K562 (cell line): ENCODE measurements at regions not wholly inside any gene's neighbourhood (a gene's known extent, or its start where the extent isn't known, plus 50 kb on each side); places are given as distances from the start of the nearest gene placed in this dataset.

Experiments used
- ATAC-seq: fragments of 200-7000 bp; cut with Tn5 transposase; 3 replicates; pipeline ENCODE4 v1.9.1; 2020; ENCODE audit warnings: moderate library complexity
- BruUV-seq: library from RNA; stranded (reverse); fragments of 400-500 nt; replicated peaks from 2 replicates; lab custom pipeline; 2021; lab: Mats Ljungman, UMichigan
- CTCF ChIA-PET: fragments of 300-600 bp; formaldehyde crosslinking; extraction: SDS; loops from one replicate; lab custom pipeline; 2021; ENCODE audit warnings: low intra/inter-chr PET ratio; lab: Yijun Ruan, JAX
- POLR2A ChIA-PET: fragments of 300-600, 350-650 bp; sonication (Branson Sonifier 250); formaldehyde crosslinking; extraction: SDS; loops from one replicate; lab custom pipeline; 2021; ENCODE audit warnings: antibody characterized with exemption, inconsistent platforms; lab: Yijun Ruan, JAX
- DNase-seq, 4 experiments: peaks; one replicate each; pipeline versions ENCODE4 v3.0.0 to v3.0.0-alpha.2; 2011 to 2018; ENCODE audit warnings: low spot score in 3 of 4, mixed read lengths in 3 of 4; ENCODE audit errors: extremely low read depth in 1 of 4
- FAIRE-seq: peaks from 2 replicates; lab custom pipeline; 2011; peaks lifted over from hg19 to GRCh38; lab: Jason Lieb, UNC
- H2AFZ ChIP-seq: 2 replicates; pipeline ENCODE4 v1.6.0; 2011; ENCODE audit warnings: low read depth, low read length, control low read depth, inconsistent platforms
- H3K27ac ChIP-seq: fragments of 200-600 bp; 3 replicates; pipeline ENCODE4 v1.8.0; 2011; ENCODE audit warnings: low read depth, mild to moderate bottlenecking, control low read depth, inconsistent platforms, low read length, moderate library complexity, mixed read lengths; ENCODE audit errors: extremely low read depth
- H3K27me3 ChIP-seq, 2 experiments: fragments of 300-600 bp in 1 of 2; 2 replicates in 1 of 2; 3 replicates in 1 of 2; pipeline versions ENCODE4 v1.6.0 to v1.8.0; 2011; ENCODE audit warnings: inconsistent platforms in 2 of 2, low read length in 2 of 2, mild to moderate bottlenecking in 1 of 2, mixed read lengths in 1 of 2, moderate library complexity in 1 of 2; ENCODE audit not compliant: control insufficient read depth in 2 of 2, insufficient read depth in 2 of 2
- H3K36me3 ChIP-seq: fragments of 300-600 bp; 3 replicates; pipeline ENCODE4 v1.8.0; 2011; ENCODE audit warnings: mild to moderate bottlenecking, low read length, inconsistent platforms; ENCODE audit not compliant: control insufficient read depth, insufficient read depth
- H3K4me1 ChIP-seq, 2 experiments: fragments of 200-600 bp in 1 of 2; replicated peaks in 1 of 2; 2 replicates in 1 of 2; 3 replicates in 1 of 2; pipeline versions ENCODE4 v1.5.1 to v1.8.0; 2011; ENCODE audit warnings: inconsistent platforms in 2 of 2, low read length in 2 of 2, mild to moderate bottlenecking in 1 of 2, mixed read lengths in 1 of 2, moderate library complexity in 1 of 2; ENCODE audit not compliant: control insufficient read depth in 2 of 2, insufficient read depth in 2 of 2
- H3K4me2 ChIP-seq: 2 replicates; pipeline ENCODE4 v1.6.1; 2011; ENCODE audit warnings: low read length, control low read depth, inconsistent platforms, mixed read lengths; ENCODE audit not compliant: insufficient read depth
- H3K4me3 ChIP-seq: fragments of 200-600 bp; sonication (generic), shearing (Covaris generic); 2 replicates; pipeline ENCODE4 v1.5.1; 2016; ENCODE audit warnings: control low read depth, inconsistent platforms
- H3K79me2 ChIP-seq: fragments of 200-600 bp; 3 replicates; pipeline ENCODE4 v1.8.0; 2011; ENCODE audit warnings: low read length, inconsistent platforms; ENCODE audit not compliant: control insufficient read depth, insufficient read depth
- H3K9ac ChIP-seq, 2 experiments: 2 replicates each; pipeline versions ENCODE4 v1.6.0 to v1.6.1; 2011; ENCODE audit warnings: low read depth in 2 of 2, low read length in 2 of 2, control low read depth in 1 of 2, inconsistent platforms in 1 of 2, mild to moderate bottlenecking in 1 of 2, mixed read lengths in 1 of 2; ENCODE audit not compliant: insufficient read depth in 1 of 2
- H3K9me1 ChIP-seq: one replicate; pipeline ENCODE4 v1.6.0; 2011; ENCODE audit warnings: inconsistent platforms, mild to moderate bottlenecking, low read length, moderate library complexity; ENCODE audit not compliant: control insufficient read depth, insufficient read depth
- H3K9me3 ChIP-seq: replicated peaks from 2 replicates; pipeline ENCODE4 v1.5.1; 2011; ENCODE audit warnings: low read depth, low read length, inconsistent platforms; ENCODE audit not compliant: control insufficient read depth, insufficient read depth
- H4K20me1 ChIP-seq: replicated peaks from 2 replicates; pipeline ENCODE4 v1.6.1; 2011; ENCODE audit warnings: low read length, inconsistent platforms, mixed read lengths; ENCODE audit not compliant: control insufficient read depth, insufficient read depth
- AFF1 ChIP-seq, 2 experiments: fragments of 450-650 bp; IDR thresholded peaks; 2 replicates each; pipeline ENCODE4 v1.6.1; 2018; ENCODE audit warnings: mild to moderate bottlenecking in 2 of 2, low read depth in 1 of 2; ENCODE audit not compliant: partially characterized antibody in 2 of 2
- HCFC1 ChIP-seq: IDR thresholded peaks from 2 replicates; pipeline ENCODE4 v1.6.1; 2012; ENCODE audit warnings: low read depth, low read length, improper control_type of control experiment
- HNRNPLL ChIP-seq: fragments of 200-400 bp; formaldehyde crosslinking; IDR thresholded peaks from 2 replicates; pipeline ENCODE4 v1.6.1; 2017; ENCODE audit warnings: low read length, low read depth, mild to moderate bottlenecking; ENCODE audit not compliant: poor library complexity, severe bottlenecking
- MECOM ChIP-seq: fragments of 250-450 bp; sonication (Bioruptor Pico); IDR thresholded peaks from 2 replicates; pipeline ENCODE4 v1.8.0; 2022; ENCODE audit warnings: inconsistent platforms
- NFIC ChIP-seq: fragments of 450-650 bp; IDR thresholded peaks from 2 replicates; pipeline ENCODE4 v1.6.1; 2017; ENCODE audit warnings: mild to moderate bottlenecking, inconsistent platforms
- PURB ChIP-seq: sonication (generic); formaldehyde crosslinking; IDR thresholded peaks from 2 replicates; pipeline ENCODE4 v1.9.0; 2021; ENCODE audit warnings: low read depth, mild to moderate bottlenecking, missing genetic modification reagents
- SMARCA4 ChIP-seq: fragments of 450-650 bp; IDR thresholded peaks from 2 replicates; pipeline ENCODE4 v1.6.1; 2016
- SRSF3 ChIP-seq: fragments of 200-400 bp; formaldehyde crosslinking; IDR thresholded peaks from 2 replicates; pipeline ENCODE4 v1.6.1; 2016; ENCODE audit warnings: mild to moderate bottlenecking, low read length, moderate library complexity; ENCODE audit not compliant: insufficient read depth
- U2AF2 ChIP-seq: fragments of 200-400 bp; formaldehyde crosslinking; optimal IDR thresholded peaks from 2 replicates; pipeline ENCODE3; 2017; ENCODE audit warnings: low read depth, mild to moderate bottlenecking, low read length
- XRCC4 ChIP-seq: IDR thresholded peaks from one replicate; pipeline ENCODE4 v1.6.1; 2011; ENCODE audit not compliant: insufficient read depth, insufficient read length; ENCODE audit errors: extremely low read depth
- ZBTB49 ChIP-seq: sonication (generic); formaldehyde crosslinking; IDR thresholded peaks from 2 replicates; pipeline ENCODE4 v1.8.0; 2022; ENCODE audit warnings: missing genetic modification reagents, mild to moderate bottlenecking, borderline replicate concordance
- ZNF124 ChIP-seq: sonication (generic); formaldehyde crosslinking; IDR thresholded peaks from 2 replicates; pipeline ENCODE4 v1.8.1; 2022; ENCODE audit warnings: missing genetic modification reagents
- ZNF274 ChIP-seq: IDR thresholded peaks from 2 replicates; pipeline ENCODE4 v1.6.1; 2011; ENCODE audit warnings: low read depth, mild to moderate bottlenecking, low read length, moderate library complexity, borderline replicate concordance
- ZNF408 ChIP-seq: fragments of 250-450 bp; sonication (Bioruptor Pico); IDR thresholded peaks from 2 replicates; pipeline ENCODE4 v1.4.0; 2020; ENCODE audit warnings: low read depth, mild to moderate bottlenecking, moderate library complexity
- ZNF449 ChIP-seq: fragments of 250-450 bp; sonication (Bioruptor Pico); IDR thresholded peaks from 2 replicates; pipeline ENCODE4 v1.8.0; 2022; ENCODE audit warnings: moderate library complexity, mild to moderate bottlenecking, inconsistent platforms
- WGBS: fragments of 100-300 bp; shearing (Covaris generic); methylation state at CpG from one replicate; pipeline ENCODE4 v1.1.6; 2016; ENCODE audit warnings: low coverage, mixed read lengths; ENCODE audit not compliant: insufficient coverage; ENCODE audit errors: missing lambda C conversion rate; 5-methylcytosine and 5-hydroxymethylcytosine counted together
- in situ Hi-C: fragments of 300-500 bp; cut with MboI; formaldehyde crosslinking; loops from 4 replicates; pipeline ENCODE4 v1.15.0; 2018; ENCODE audit warnings: inconsistent platforms, mixed read lengths
- intact Hi-C: fragments of 100-400 bp; cut with micrococcal nuclease; formaldehyde crosslinking; loops from 2 replicates; pipeline ENCODE4 v1.14.2; 2022

GRCh38 chr16:62909597-62909996, 873.4 kb upstream of the CDH8 start:
- ChIA-PET POLR2A (no interaction called here), CTCF (no interaction called here)
- Histone ChIP-seq H3K4me1 (no peaks in the 10 kb centered on the region), H2AFZ (no peak overlapping the region), H3K36me3 (no peaks in the 10 kb centered on the region), H3K9me3 (no peaks in the 10 kb centered on the region), H3K9me1 (no peaks in the 10 kb centered on the region), H3K4me2 (no peak overlapping the region), H3K9ac (no peak overlapping the region), H3K27ac (no peak overlapping the region), H3K79me2 (no peaks in the 10 kb centered on the region), H3K4me3 (no peak overlapping the region), H4K20me1 (no peaks in the 10 kb centered on the region)
- in situ Hi-C loops (no loop called here), intact Hi-C loops (no loop called here)
- ATAC-seq (no peak), DNase-seq (no peak)
- WGBS = 2% methylated on average over 3 of the region's 3 CpGs
- no peak for TF ChIP-seq PURB (CRISPR knock-in tag)
- TF ChIP-seq HNRNPLL = no peak
- no peak for TF ChIP-seq ZNF124 (CRISPR knock-in tag)
- no peak for TF ChIP-seq ZNF408
- TF ChIP-seq SMARCA4 = no peak
- TF ChIP-seq SRSF3 = no peak
- no peak for TF ChIP-seq HCFC1
- no peak for TF ChIP-seq MECOM (CRISPR knock-in tag)
- TF ChIP-seq ZNF274 = no peak
- TF ChIP-seq U2AF2 = no peak
- TF ChIP-seq ZNF449 (CRISPR knock-in tag) = no peak
- no peak for TF ChIP-seq ZBTB49 (CRISPR knock-in tag)
- TF ChIP-seq XRCC4 = no peak
- TF ChIP-seq AFF1 (IDR thresholded peaks at IDR 0.05; ENCODE audit: low read depth in 1 of 2, partially characterized antibody in 2 of 2) = no peak
- TF ChIP-seq NFIC = no peak
- TF ChIP-seq, all 486 proteins: peak for 0
- no peak for FAIRE-seq
- no TSS peak for BruUV-seq
- H3K27me3 ChIP-seq = no peaks in the 10 kb centered on the region
